Loucy (cell line): ENCODE measurements at regions not wholly inside any gene's neighbourhood (a gene's known extent, or its start where the extent isn't known, plus 50 kb on each side); places are given as distances from the start of the nearest gene placed in this dataset.
A peak's percentile ranks its signal among the peaks of the same experiment; 100 is the strongest.
"Not testable (repeated sequence)": the region's sequence is repeated elsewhere in the genome, so short reads cannot be mapped to it uniquely, and the experiment has no call there.

Source experiments
- H2AFZ ChIP-seq: fragments of 200-600 bp; sonication (generic); 2 replicates; pipeline ENCODE4 v1.6.0; 2016; ENCODE audit warnings: antibody characterized with exemption, mild to moderate bottlenecking, low read length, moderate library complexity
- H3F3A ChIP-seq: fragments of 200-600 bp; 2 replicates; pipeline ENCODE4 v1.6.0; 2016; ENCODE audit warnings: antibody characterized with exemption, low read depth, mild to moderate bottlenecking
- H3K27me3 ChIP-seq: fragments of 200-600 bp; sonication (generic); 2 replicates; pipeline ENCODE4 v1.6.1; 2014; ENCODE audit warnings: low read length, mild to moderate bottlenecking; ENCODE audit not compliant: insufficient read depth, poor library complexity, severe bottlenecking
- H3K36me3 ChIP-seq: fragments of 200-600 bp; sonication (generic); 2 replicates; pipeline ENCODE4 v1.6.1; 2016; ENCODE audit warnings: low read length; ENCODE audit not compliant: insufficient read depth
- H3K4me1 ChIP-seq: fragments of 200-600 bp; sonication (generic); 2 replicates; pipeline ENCODE4 v1.5.1; 2014; ENCODE audit warnings: low read length, mild to moderate bottlenecking; ENCODE audit not compliant: insufficient read depth, poor library complexity, severe bottlenecking
- H3K4me2 ChIP-seq: fragments of 200-600 bp; sonication (generic); 2 replicates; pipeline ENCODE4 v1.6.0; 2014; ENCODE audit warnings: antibody characterized with exemption, low read length, low read depth, mild to moderate bottlenecking; ENCODE audit not compliant: poor library complexity, severe bottlenecking
- H3K4me3 ChIP-seq: fragments of 200-600 bp; sonication (generic); 2 replicates; pipeline ENCODE4 v1.5.1; 2014; ENCODE audit warnings: low read length, mild to moderate bottlenecking, mixed read lengths; ENCODE audit not compliant: poor library complexity, severe bottlenecking
- H3K79me2 ChIP-seq: fragments of 200-600 bp; sonication (generic); 2 replicates; pipeline ENCODE4 v1.6.1; 2014; ENCODE audit warnings: low read length; ENCODE audit not compliant: insufficient read depth
- H3K9ac ChIP-seq: fragments of 200-600 bp; sonication (generic); 2 replicates; pipeline ENCODE4 v1.6.0; 2014; ENCODE audit warnings: mild to moderate bottlenecking, low read depth, low read length, moderate library complexity; ENCODE audit not compliant: poor library complexity, severe bottlenecking
- H3K9me2 ChIP-seq: fragments of 200-600 bp; sonication (generic); replicated peaks from 2 replicates; pipeline ENCODE4 v1.6.1; 2016; ENCODE audit warnings: low read depth, low read length, mixed read lengths
- H3K9me3 ChIP-seq: fragments of 200-600 bp; sonication (generic); 2 replicates; pipeline ENCODE4 v1.6.1; 2014; ENCODE audit warnings: mild to moderate bottlenecking, antibody characterized with exemption, low read length, low read depth; ENCODE audit not compliant: insufficient read depth
- H4K20me1 ChIP-seq: fragments of 200-600 bp; sonication (generic); 2 replicates; pipeline ENCODE4 v1.6.0; 2014; ENCODE audit warnings: antibody characterized with exemption, low read length, mild to moderate bottlenecking; ENCODE audit not compliant: insufficient read depth, poor library complexity, severe bottlenecking
- CTCF ChIP-seq: fragments of 200-600 bp; sonication (generic); conservative IDR thresholded peaks from 2 replicates; pipeline ENCODE4 v1.5.1; 2014; ENCODE audit warnings: mild to moderate bottlenecking, antibody characterized with exemption, low read length
- EZH2phosphoT487 ChIP-seq: fragments of 200-600 bp; IDR thresholded peaks from 2 replicates; pipeline ENCODE4 v1.6.1; 2018; ENCODE audit warnings: antibody characterized with exemption, mild to moderate bottlenecking, moderate library complexity, borderline replicate concordance

DNA sequence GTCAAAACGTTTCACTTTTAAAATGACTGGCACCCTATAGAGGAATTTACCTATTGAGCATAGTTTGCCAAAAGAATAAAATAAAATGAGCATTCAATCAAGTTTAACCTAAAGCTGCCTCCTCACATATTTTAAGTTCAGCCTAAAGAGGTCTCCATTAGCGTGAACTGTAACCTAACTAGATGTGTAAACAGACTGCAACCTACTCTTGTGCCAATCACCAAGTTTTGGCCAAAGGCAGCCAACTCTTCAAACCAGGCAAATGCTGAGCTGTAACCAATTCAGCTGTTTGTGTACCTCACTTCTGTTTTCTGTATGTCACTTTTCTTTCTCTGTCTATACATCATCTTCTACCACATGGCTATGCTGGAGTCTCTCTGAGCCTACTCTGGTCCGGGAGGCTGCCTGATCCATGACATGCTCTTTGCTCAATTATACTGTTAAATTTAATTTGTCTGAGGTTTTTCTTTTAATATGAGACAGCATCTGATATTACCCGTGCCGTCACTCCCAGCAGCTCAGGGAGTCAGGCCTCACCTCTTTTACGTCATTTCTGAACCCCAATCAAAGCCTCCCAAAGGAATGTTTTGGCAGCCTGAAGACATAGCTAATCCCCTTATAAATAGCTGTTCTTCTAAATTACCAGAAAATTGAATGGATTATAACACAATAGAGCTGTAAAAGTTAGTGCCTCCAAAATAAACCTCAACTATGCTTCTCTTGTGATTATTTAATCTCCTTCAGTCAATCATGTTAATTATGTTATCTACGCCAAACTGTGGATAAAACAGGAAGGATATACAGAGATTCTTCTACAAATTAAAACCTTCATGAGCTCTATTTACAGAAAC lies 81.0 kb upstream of the NR5A2 start:
- no peak for TF ChIP-seq EZH2phosphoT487
- no peak for TF ChIP-seq CTCF
- H3K9ac ChIP-seq = no peak overlapping the region

DNA sequence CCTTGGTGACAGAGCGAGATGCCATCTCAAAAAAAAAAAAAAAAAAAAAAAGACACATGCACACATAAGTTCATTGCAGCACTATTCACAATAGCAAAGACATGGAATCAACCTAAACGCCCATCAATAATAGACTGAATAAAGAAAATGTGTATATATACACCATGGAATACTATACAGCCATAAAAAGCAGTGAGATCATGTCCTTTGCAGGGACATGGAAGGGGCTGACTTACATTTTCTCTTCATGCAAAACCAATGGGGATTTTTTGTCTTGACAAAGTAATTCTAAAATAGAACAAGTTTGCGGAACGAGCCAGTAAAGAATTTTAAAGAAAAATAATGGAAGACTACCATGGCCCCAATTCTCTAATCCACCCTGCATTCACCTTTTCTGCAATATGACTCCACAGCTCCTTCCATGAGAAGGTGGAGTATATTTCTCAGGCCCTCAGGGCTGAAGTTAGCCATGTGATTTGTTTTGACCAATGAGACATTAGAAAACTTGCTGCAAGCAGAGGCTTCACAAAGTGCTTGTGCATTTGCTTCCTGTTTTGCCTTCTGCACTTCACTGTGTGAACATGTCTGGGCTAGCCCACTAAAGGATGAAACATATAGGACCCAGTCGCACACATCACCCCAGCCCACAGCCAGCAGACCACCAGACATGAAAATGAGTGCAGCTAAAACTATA lies 78.8 kb upstream of the NR5A2 start:
- H3K9me3 ChIP-seq = no peaks in the 10 kb centered on the region
- H3K4me2 ChIP-seq = no peak overlapping the region
- TF ChIP-seq CTCF (no peak), EZH2phosphoT487 (no peak)
- H3K27me3 ChIP-seq = peaks cover 6% of the 10 kb centered on the region
- no peaks in the 10 kb centered on the region for H3K4me1 ChIP-seq
- H2AFZ ChIP-seq = no peak overlapping the region
- H3K36me3 ChIP-seq = no peaks in the 10 kb centered on the region
- H3K4me3 ChIP-seq = no peak overlapping the region
- no peaks in the 10 kb centered on the region for H3K9me2 ChIP-seq
- no peaks in the 10 kb centered on the region for H3F3A ChIP-seq
- H3K9ac ChIP-seq = peak overlapping the region; percentile 6
- no peaks in the 10 kb centered on the region for H3K79me2 ChIP-seq
- H4K20me1 ChIP-seq = no peaks in the 10 kb centered on the region

More for the DNA sequence above, 81.0 kb upstream of the NR5A2 start:
- no peak overlapping the region for H3K4me3 ChIP-seq
- no peaks in the 10 kb centered on the region for H4K20me1 ChIP-seq
- H3K9me2 ChIP-seq = no peaks in the 10 kb centered on the region
- H3K4me2 ChIP-seq = no peak overlapping the region
- H3K9me3 ChIP-seq = no peaks in the 10 kb centered on the region
- no peak overlapping the region for H2AFZ ChIP-seq
- H3K4me1 ChIP-seq = no peaks in the 10 kb centered on the region
- peaks cover 6% of the 10 kb centered on the region for H3K27me3 ChIP-seq
- H3K36me3 ChIP-seq = no peaks in the 10 kb centered on the region
- H3K79me2 ChIP-seq = no peaks in the 10 kb centered on the region
- no peaks in the 10 kb centered on the region for H3F3A ChIP-seq

- H3F3A ChIP-seq = not testable (repeated sequence)
Observed at GRCh38 chr1:199951005-199951404, 76.5 kb upstream of the NR5A2 start.

More at GRCh38 chr1:199951005-199951404, 76.5 kb upstream of the NR5A2 start:
- H3K36me3 ChIP-seq, H3K27me3 ChIP-seq, H3K4me2 ChIP-seq, H4K20me1 ChIP-seq, H2AFZ ChIP-seq, H3K4me3 ChIP-seq, H3K9me3 ChIP-seq, H3K9ac ChIP-seq, H3K9me2 ChIP-seq, H3K4me1 ChIP-seq, H3K79me2 ChIP-seq: not testable (repeated sequence)
